NK-92 treated with Interleukin-12 subunit alpha and Interleukin-12 subunit beta, amount 100 ng/mL, for 24 hours (cell line): ENCODE measurements at regions not wholly inside any gene's neighbourhood (a gene's known extent, or its start where the extent isn't known, plus 50 kb on each side); places are given as distances from the start of the nearest gene placed in this dataset.
"Not testable (repeated sequence)": the region's sequence is repeated elsewhere in the genome, so short reads cannot be mapped to it uniquely, and the experiment has no call there.

Experiments
- DNase-seq: peaks from one replicate; lab custom pipeline; 2025; lab: John Stamatoyannopoulos, UW

- DNase-seq, result no peak
Measured at GRCh38 chr5:89560696-89561095, 677.7 kb upstream of the MEF2C start.

DNA sequence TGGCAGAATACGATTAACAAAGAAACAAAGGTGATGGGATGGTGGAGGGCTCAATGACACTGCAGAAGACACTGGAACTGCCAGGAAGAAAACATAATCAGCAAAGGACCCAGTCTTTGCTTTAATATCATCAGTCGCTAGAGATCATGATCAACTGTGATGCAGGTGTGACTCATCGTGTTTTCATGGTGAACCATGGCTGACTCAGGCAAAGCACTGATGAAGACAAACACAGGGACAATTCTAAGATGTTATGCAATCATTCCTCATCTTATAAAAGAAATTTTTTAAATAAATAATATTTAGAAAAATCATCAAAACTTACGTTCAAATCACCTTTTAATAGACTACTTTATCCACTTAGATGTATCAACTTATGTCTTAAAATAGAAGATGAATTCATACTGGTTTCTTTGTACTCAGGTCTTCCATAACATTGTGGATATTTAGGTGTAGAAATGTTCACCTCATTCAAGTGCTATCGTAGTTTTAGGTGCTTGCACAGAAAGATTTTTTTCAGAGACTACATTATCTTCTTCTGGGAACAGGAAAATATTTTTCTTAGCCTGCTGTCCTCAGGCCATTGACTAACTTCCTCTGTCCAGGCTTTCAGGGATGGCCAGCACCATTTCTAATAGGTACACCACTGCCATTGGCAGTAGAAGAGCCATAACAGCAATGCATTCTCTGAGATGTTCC lies 673.4 kb upstream of the MEF2C start:
- DNase-seq, result no peak

- no peak for DNase-seq
Measured at GRCh38 chr5:89546657-89547056, 663.7 kb upstream of the MEF2C start.

- DNase-seq, result no peak
Measured at GRCh38 chr5:89545626-89546025, 662.6 kb upstream of the MEF2C start.

DNA sequence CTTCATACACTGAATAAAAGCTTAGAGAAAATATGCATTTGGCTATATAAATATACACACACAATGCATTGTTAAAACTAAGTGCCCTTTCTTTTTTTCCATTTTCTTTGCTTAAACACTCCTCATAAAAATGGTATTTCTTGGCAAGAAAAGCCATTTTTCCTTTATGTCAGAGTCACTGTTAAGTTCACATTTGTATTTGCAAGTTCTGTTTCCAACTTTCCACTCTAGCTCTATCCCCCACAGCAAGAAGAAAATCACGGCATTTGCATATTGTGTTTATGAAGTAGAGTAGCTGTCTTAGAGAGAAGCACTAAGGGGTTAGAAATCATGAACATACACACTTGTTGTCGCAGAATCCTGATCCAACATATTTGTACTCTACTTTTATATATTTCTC lies 662.1 kb upstream of the MEF2C start:
- DNase-seq, result no peak

DNA sequence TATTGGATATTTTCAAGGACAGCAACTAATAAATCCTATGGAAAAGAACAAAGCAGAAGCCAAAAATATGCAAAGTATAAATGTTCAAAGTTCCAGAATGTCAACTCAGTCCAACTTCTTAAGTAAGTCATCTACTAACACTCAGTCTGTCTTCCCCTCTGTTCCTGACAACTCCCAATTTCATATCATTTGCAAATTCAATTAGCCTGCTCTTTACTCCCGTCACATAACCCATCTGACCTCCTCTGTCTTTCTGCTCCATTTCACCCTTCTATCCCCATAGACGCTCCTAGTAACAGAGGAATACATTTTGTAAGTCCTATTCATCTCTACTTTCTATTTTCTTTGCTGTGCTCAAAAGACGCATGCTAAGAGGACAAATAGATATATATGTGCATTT lies 659.8 kb upstream of the MEF2C start:
- no peak for DNase-seq

DNA sequence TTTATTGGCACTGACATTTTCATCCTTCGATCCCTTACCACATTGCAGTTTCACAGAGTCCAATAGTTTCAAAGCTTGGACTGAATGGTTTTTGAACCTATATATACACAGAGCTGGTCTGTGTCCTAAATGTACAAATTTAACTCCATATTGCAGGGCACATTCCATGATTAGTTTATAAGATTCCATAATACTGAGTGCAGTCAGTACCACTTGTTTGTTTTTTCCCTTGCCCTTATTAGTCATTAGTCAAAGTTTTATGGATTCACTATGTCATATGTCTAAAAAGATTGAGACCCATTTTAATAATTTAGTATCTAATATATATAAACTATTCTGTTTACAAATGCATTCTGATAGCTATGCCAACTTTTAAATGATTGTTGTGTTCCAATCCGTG lies 654.8 kb upstream of the MEF2C start:
- no peak for DNase-seq

DNA sequence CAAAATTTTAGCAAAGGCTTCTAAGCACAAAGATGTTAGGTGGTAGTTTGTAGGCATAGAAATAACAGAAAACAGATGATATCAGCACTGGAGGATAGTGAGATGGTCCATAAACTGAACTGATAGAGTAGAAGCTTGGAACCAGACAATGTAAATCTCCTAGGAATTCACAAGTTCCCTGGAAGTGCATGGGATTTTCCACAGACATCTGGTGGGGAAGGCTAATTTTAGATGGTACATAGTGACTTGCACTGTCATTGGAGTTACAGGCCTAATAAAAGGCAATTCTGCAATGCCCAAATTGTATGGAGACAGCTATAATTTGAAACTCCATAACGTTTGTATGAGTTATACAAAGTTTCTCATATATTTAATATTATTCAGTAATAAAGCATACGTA lies 653.0 kb upstream of the MEF2C start:
- no peak for DNase-seq

GRCh38 chr5:89535411-89535810 lies 652.4 kb upstream of the MEF2C start:
- DNase-seq, result no peak

- no peak for DNase-seq
Measured at GRCh38 chr5:89534331-89534730, 651.3 kb upstream of the MEF2C start.

GRCh38 chr5:89524785-89525184 lies 641.8 kb upstream of the MEF2C start:
- DNase-seq, result no peak

- DNase-seq, result not testable (repeated sequence)
Measured at GRCh38 chr5:89523867-89524266, 640.9 kb upstream of the MEF2C start.

- DNase-seq, result no peak
Measured at GRCh38 chr5:89520771-89521170, 637.8 kb upstream of the MEF2C start.

GRCh38 chr5:89513299-89514044 lies 630.5 kb upstream of the MEF2C start:
- DNase-seq, result no peak

DNA sequence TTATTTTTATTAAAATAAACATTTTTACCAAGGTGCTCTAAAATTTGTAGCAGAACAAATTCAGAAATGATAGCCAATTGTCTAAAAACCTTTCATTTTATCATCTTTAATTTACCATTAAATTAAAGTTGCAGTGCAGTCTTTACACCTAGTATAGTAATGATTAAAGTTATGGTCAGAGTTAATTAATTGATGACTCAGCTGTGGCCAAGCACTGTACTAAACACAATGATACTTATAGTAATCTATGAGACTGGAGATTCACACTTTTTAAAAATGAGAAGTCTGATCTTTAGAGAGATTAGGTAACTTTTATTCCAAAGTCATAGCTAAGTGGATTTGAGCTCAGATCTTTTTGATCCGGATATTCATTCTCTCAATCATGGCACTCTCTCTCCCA lies 621.1 kb upstream of the MEF2C start:
- no peak for DNase-seq

- DNase-seq, result no peak
Measured at GRCh38 chr5:89499787-89500186, 616.8 kb upstream of the MEF2C start.

- DNase-seq, result no peak
Measured at GRCh38 chr5:89498699-89499098, 615.7 kb upstream of the MEF2C start.

- no peak for DNase-seq
Measured at GRCh38 chr5:89493414-89493813, 610.4 kb upstream of the MEF2C start.

GRCh38 chr5:89484962-89485361 lies 602.0 kb upstream of the MEF2C start:
- no peak for DNase-seq

DNA sequence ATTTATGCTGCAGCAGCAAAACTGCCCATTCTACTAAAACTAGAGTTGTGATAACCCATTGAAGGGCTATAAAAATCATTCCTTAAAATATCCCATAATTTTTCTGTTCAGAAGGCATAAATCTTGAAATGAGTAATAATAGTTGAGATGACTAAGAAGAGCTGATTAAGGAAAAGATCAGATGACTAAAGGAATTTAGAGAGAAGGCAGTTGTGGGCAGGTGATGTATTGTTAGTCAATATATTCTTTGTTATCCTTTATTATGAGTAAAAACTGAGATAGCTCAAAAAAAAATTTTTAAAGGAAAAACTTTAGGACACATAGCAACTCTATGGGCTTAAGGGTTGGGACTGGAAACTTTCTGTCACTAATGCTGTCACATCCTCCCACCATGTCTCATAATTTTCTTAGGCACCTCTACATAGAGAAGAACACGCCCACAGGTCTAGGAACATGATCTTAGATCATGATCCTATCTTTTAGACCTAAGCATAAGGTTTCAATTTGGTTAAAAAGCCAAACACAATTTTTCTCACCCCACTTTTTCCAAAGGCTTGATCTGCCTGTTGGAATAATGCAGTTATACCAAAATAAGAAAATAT lies 597.5 kb upstream of the MEF2C start:
- no peak for DNase-seq

DNA sequence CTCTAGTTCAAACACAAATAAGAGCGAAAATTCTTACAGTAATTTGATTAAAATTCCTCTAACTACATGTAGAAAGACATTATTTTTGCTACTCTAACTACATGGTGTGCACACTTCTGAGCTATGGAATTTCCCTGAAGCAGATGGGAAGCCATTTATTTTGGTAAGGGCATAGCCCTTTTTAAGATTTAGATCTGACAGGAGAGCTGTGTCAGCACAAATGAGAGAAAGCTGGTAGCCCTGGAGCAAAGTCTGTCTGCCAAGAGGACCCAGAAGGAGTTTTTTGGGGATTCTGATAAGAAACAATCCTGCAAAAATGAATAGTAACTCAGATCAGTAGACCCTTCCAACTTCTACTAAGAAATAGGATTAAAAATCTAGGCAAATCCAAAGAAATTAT lies 595.9 kb upstream of the MEF2C start:
- no peak for DNase-seq

DNA sequence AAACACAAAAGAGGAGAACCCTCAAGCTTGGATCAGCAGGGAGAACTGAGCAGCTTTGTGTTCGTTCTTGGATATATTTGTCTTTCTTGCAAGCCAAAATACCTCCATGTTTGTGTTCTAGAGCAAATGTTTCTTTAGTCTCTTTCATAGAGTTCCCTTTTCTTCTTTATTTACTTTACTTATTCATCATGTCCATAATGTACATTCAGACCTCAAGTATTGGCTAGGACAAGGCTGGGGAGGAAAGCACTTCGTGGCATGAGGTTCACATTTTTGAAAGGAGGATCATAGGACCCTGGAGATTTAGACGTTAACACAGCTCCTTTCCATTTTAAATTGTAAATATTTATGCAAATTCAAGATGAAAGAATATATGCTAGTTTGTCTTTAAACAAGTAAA lies 590.2 kb upstream of the MEF2C start:
- DNase-seq, result no peak

DNA sequence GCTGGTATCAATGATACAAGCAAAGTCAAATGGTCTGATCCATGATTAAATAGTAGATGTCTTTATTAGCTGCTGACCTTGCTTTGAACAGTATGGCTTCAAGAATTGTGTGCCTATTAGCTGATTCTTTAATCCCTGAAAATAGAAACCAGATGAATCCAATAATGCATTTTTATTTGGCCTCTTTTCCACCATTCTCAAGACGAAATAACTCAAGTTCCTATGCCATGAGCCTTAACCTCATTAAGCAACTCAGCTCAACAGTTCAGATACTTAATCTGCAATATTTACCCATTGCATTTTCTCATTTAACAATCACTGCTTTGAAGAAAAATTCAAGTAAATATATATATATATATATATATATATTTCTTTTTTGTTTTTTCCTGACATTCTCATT lies 588.6 kb upstream of the MEF2C start:
- DNase-seq, result no peak
